Smooth muscle cell (in vitro differentiated cells): ENCODE measurements at regions not wholly inside any gene's neighbourhood (a gene's known extent, or its start where the extent isn't known, plus 50 kb on each side); places are given as distances from the start of the nearest gene placed in this dataset.
"Not testable (repeated sequence)": the region's sequence is repeated elsewhere in the genome, so short reads cannot be mapped to it uniquely, and the experiment has no call there.

Experiments used
- DNase-seq: peaks from one replicate; lab custom pipeline; 2025; ENCODE audit not compliant: unreplicated experiment; lab: John Stamatoyannopoulos, UW
- H2AFZ ChIP-seq: fragments of 200-600 bp; sonication (generic); 2 replicates; pipeline ENCODE4 v1.6.0; 2016; ENCODE audit warnings: antibody characterized with exemption, low read depth, mild to moderate bottlenecking
- H3F3A ChIP-seq: fragments of 200-600 bp; sonication (generic); 2 replicates; pipeline ENCODE4 v1.6.0; 2017; ENCODE audit warnings: antibody characterized with exemption, low read depth
- H3K27ac ChIP-seq: fragments of 200-600 bp; sonication (generic); 2 replicates; pipeline ENCODE4 v1.5.1; 2016; ENCODE audit warnings: low read depth, mild to moderate bottlenecking
- H3K27me3 ChIP-seq: fragments of 200-600 bp; sonication (generic); 2 replicates; pipeline ENCODE4 v1.6.1; 2016; ENCODE audit warnings: low read depth, mild to moderate bottlenecking
- H3K36me3 ChIP-seq: fragments of 200-600 bp; sonication (generic); 2 replicates; pipeline ENCODE4 v1.5.1; 2016; ENCODE audit warnings: low read depth
- H3K4me1 ChIP-seq: fragments of 200-600 bp; sonication (generic); 2 replicates; pipeline ENCODE4 v1.5.1; 2016; ENCODE audit warnings: low read depth
- H3K4me2 ChIP-seq: fragments of 200-600 bp; sonication (generic); 2 replicates; pipeline ENCODE4 v1.6.0; 2016; ENCODE audit warnings: mild to moderate bottlenecking
- H3K4me3 ChIP-seq: fragments of 200-600 bp; sonication (generic); 2 replicates; pipeline ENCODE4 v1.5.1; 2016; ENCODE audit warnings: mild to moderate bottlenecking
- H3K79me2 ChIP-seq: fragments of 200-600 bp; sonication (generic); 2 replicates; pipeline ENCODE4 v1.6.0; 2016; ENCODE audit warnings: low read depth, mild to moderate bottlenecking
- H3K9ac ChIP-seq: fragments of 200-600 bp; sonication (generic); 2 replicates; pipeline ENCODE4 v1.6.0; 2016; ENCODE audit warnings: low read depth
- H3K9me3 ChIP-seq: fragments of 200-600 bp; sonication (generic); replicated peaks from 2 replicates; pipeline ENCODE4 v1.5.1; 2016; ENCODE audit warnings: low read depth
- H4K20me1 ChIP-seq: fragments of 200-600 bp; sonication (generic); 2 replicates; pipeline ENCODE4 v1.6.0; 2016; ENCODE audit warnings: low read depth
- CTCF ChIP-seq: fragments of 200-600 bp; sonication (generic); IDR thresholded peaks from 2 replicates; pipeline ENCODE4 v1.5.1; 2017; ENCODE audit warnings: borderline replicate concordance, mild to moderate bottlenecking, antibody characterized with exemption; ENCODE audit not compliant: insufficient read depth, poor library complexity, severe bottlenecking
- WGBS: methylation state at CpG from one replicate; pipeline ENCODE4 v1.1.7; 2016; ENCODE audit warnings: low lambda C conversion rate; 5-methylcytosine and 5-hydroxymethylcytosine counted together

GRCh38 chr16:59341368-59341767 is 607.3 kb upstream of the GOT2 start:
- no peak for TF ChIP-seq CTCF
- Histone ChIP-seq H4K20me1 (no peaks in the 10 kb centered on the region), H3K9me3 (no peaks in the 10 kb centered on the region), H3K4me3 (no peak overlapping the region), H3K9ac (no peak overlapping the region), H3K36me3 (no peaks in the 10 kb centered on the region), H2AFZ (no peak overlapping the region), H3K27ac (no peak overlapping the region), H3K4me2 (no peak overlapping the region), H3F3A (no peaks in the 10 kb centered on the region), H3K79me2 (no peaks in the 10 kb centered on the region), H3K4me1 (no peaks in the 10 kb centered on the region), H3K27me3 (no peaks in the 10 kb centered on the region)
- DNase-seq: no peak
- 37% methylated on average over 2 of the region's 2 CpGs for whole genome bisulfite sequencing

- 5% methylated on average over 2 of the region's 2 CpGs for WGBS
- Histone ChIP-seq H3F3A (no peaks in the 10 kb centered on the region), H3K9ac (no peak overlapping the region), H3K4me1 (no peaks in the 10 kb centered on the region), H2AFZ (no peak overlapping the region), H3K4me3 (no peak overlapping the region), H3K4me2 (no peak overlapping the region), H3K36me3 (no peaks in the 10 kb centered on the region), H3K27ac (no peak overlapping the region), H3K79me2 (no peaks in the 10 kb centered on the region), H4K20me1 (no peaks in the 10 kb centered on the region), H3K9me3 (no peaks in the 10 kb centered on the region), H3K27me3 (no peaks in the 10 kb centered on the region)
- TF ChIP-seq CTCF: no peak
- DNase-seq: no peak
These were observed 605.8 kb upstream of the GOT2 start for GRCh38 chr16:59339871-59340270.

- no peak for TF ChIP-seq CTCF
- H3K36me3 ChIP-seq: no peaks in the 10 kb centered on the region
- no peaks in the 10 kb centered on the region for H3K9me3 ChIP-seq
- no peak overlapping the region for H3K4me2 ChIP-seq
- 86% methylated on average over 3 of the region's 3 CpGs for WGBS
- DNase-seq: no peak
- no peak overlapping the region for H2AFZ ChIP-seq
- no peak overlapping the region for H3K9ac ChIP-seq
- no peaks in the 10 kb centered on the region for H4K20me1 ChIP-seq
- no peak overlapping the region for H3K4me3 ChIP-seq
- H3K79me2 ChIP-seq: no peaks in the 10 kb centered on the region
- H3K27me3 ChIP-seq: no peaks in the 10 kb centered on the region
- H3F3A ChIP-seq: no peaks in the 10 kb centered on the region
- H3K4me1 ChIP-seq: no peaks in the 10 kb centered on the region
- H3K27ac ChIP-seq: no peak overlapping the region
These were observed 602.1 kb upstream of the GOT2 start for GRCh38 chr16:59336136-59336695.

- H3K27me3 ChIP-seq, H3K79me2 ChIP-seq, DNase-seq, H3K36me3 ChIP-seq, H3K4me2 ChIP-seq, H3K27ac ChIP-seq, H4K20me1 ChIP-seq, H2AFZ ChIP-seq, H3F3A ChIP-seq, H3K4me3 ChIP-seq, H3K9me3 ChIP-seq, H3K9ac ChIP-seq: not testable (repeated sequence)
- H3K4me1 ChIP-seq: peaks cover 20% of the 10 kb centered on the region
- 88% methylated on average over 3 of the region's 3 CpGs for WGBS
These were observed 597.6 kb upstream of the GOT2 start for GRCh38 chr16:59331708-59332107.
